ENCODE measurements at regions not wholly inside any gene's neighbourhood (a gene's known extent, or its start where the extent isn't known, plus 50 kb on each side); places are given as distances from the start of the nearest gene placed in this dataset.

DNA sequence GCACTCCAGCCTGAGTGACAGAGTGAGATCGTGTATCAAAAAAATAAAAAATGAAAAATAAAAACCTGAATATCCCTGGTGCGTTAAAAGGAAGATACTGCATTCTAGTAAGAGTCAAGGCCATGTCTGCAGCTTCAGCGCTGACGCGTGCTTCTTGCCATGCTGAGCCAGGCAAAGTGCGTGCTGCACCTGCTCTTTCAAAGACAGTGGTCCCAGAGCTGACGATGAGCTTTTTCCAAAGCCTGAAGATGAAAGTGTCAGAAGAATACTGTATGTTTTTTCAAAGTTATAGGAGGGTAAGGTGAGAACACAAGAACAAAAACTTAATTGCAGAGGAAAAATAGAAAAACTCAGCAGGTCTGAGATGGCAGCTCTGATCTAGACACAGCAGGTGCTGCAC is 115.1 kb downstream of the RNASET2 start:
- DNase-seq, result no peak

DNA sequence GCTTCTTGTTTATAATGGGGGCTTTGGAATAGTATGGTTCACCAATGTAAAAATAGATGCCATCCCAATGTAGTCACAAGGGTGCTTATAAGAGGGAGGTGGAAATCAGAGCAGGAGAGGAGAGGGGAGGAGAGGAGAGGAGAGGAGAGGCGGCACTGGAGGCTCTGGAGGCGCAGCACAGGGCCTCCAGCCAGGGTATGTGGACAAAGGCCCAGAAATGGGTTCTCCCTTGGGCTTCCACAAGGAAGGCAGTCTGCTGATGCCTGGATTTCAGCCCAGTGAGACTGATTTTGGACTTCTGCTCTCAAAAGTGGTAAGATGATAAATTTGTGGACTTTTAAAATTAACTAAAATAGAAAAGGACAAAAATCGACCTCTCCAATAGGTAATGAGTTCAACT is 116.8 kb downstream of the RNASET2 start:
- DNase-seq, result no peak

DNA sequence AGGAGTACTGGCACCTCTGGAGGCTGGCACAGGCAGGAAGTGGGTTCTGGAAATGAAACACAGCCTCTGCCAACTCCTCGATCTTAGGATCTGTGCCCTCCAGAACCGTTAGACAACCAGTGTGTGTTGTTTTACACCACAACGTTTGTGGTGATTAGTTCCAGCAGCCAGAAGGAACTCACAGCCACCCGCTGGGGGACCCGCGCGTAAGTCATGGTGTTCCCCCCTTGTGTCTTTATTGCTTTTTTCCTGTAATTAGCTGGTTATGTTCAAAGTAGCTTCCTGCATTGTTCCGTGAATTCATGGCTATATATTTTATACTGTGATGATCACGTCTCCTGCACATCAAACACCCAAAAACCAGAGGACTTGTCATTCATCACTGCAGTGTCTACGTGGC is 117.4 kb downstream of the RNASET2 start:
- no peak for DNase-seq

DNA sequence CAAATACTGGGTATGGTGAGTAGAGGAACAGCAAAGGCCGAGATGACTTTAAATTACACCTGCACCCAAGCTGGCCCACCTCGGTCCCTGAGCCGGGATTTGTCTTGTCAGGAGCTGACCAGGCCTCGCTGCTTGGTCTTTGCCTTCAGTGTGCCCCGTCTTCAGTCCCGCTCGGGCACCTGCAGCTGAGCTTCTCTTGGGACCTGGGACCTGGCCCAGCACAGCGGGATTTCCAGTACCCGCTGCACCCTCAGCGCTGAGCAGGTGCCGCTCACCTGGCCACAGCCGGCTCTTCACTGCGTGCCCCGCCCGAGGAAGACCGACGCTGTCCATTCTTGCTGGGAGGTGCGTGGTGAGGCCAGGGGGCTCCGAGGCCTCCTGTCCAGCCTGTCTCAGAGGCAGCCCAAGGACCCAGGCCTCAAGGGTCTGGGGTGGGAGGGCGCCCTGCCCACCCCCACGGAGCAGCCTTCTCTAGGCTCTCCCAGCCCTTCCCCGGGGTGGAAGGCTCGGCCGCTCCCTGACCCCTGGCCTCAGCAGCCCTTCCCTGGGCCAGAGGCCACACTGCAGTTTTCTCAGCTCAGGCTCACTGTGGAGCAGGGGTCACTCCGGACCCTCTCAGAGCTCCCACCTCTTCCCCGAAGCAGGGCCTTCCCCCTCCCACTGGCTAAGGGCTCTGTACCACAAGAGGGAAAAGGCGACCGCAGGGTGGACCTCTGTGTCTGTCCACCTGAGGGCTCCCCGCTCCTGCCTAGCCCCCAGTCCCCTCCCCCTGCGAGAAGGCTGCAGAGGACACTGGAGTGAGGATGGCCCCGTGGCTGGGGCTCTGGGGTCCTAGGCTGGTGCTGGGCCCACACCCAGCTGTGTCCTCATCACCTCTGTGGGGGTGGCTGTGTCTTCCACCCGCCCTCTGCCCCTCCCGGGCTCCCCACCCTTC is 119.3 kb downstream of the RNASET2 start:
- DNase-seq, result no peak

DNA sequence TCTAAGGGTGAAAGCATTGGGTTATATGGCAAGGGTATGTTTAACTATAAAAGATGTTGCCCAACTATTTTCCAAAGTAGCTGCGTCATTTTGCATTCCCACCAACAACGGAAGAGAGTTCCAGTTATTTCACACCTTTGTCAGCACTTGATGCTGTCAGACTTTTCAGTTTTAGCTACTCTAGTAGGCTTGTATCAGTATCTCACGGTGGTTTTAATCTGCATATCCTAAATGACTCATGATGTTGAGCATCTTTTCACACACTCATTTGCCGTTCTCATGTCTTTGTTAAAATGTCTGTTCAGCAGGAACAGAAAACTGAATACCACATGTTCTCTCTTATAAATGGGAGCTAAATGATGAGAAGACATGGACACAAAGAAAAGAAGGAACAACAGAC is 122.3 kb downstream of the RNASET2 start:
- DNase-seq, result no peak

DNA sequence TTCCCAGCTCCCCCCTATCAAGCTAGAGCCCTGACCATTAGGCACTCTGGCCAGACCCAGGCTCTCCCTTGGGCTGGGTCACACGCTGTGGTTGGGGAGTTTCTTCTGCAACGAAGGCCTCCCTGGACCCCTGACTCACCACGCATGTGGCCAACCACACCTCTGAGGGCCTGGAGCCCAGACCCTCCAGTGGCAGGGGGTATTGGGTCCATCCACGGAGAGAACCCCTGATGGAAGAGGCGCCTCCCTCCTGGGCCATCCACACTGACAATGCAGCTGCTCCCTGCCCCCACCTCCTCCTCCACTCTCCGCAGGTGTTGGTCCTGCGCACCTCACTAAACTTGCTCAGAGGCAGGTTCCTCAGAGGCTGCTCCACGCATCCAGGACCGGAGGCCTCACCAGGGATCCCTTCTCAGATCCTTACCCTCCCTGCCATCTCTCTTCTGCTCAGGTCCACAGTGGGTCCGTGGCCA is 125.4 kb downstream of the RNASET2 start:
- no peak for DNase-seq

DNA sequence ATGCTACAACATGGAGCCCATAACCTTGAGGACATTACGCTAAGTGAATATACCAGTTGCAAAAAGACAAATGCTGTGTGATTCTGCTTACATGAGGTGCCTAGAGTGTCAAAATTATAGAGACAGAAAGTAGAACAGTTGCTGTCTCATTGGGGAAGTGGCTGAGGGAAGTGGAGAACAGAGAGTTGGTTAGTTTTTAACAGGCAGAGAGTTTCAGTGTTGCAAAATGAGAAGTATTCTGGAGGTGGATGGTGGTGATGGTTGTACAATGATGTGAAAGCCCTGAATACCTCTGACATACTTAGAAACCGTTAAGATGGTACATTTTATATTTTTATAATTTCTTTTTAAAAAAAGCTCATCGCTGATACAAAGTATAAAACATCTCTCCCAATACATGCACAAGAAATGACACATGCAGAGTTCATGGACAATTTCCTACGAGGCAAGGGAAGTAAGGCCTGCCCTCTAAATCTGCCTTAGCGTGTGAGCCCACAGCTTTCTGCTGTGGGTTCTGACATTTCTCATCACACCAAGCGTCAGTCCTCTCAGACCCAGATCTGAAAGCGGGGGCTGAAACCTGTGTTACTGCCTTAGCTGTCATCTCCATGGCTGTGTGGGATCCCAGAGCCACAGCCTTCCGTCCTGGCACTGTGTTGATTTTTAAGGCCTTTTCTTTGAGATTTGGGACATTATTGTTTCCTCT is 126.0 kb downstream of the RNASET2 start:
- no peak for DNase-seq

DNA sequence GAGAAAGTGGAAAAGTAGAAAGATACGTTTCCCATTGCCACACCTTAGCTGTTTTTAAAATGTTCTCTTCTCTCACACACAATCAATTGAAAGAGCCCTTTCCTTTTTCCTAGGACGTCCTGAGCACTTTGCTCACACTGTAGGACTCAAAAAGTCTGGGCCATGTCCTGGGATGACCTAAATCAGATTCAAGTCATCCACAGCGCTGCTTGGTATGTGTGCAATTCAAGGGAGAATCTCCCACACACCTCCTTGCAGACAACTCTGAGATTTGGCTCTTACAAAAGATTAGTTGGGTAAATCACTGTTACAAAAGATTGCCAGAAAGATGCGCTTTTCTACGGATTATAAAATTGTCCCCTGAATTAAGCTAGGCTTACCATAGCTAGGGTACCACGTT is 130.1 kb downstream of the RNASET2 start:
- no peak for DNase-seq

DNA sequence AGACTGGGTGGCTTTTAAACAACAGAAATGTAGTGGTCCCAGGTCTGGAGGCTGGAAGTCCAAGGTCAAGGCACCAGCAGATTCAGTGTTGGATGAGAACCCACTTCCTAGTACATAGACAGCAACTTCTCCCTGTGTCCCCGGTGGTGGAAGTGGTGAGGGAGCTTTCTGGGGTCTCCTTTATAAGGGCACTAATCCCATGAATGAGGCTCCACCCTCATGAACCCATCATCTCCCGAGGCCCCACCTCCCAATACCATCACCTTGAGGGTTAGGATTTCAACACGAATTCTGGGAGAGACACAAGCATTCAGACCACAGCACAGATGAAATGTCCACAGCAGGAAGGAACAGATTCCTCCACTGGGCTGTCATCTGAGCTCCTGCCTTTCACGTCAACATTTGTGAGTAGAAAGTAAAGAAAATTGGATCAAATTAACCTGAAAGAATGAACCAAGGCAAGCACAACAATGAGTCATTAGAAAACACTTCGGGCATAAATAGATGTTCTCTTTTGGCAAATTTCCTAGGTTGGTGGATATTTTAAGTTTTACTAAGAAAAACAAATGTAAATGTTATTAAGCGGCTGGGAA is 130.7 kb downstream of the RNASET2 start:
- DNase-seq, result no peak

DNA sequence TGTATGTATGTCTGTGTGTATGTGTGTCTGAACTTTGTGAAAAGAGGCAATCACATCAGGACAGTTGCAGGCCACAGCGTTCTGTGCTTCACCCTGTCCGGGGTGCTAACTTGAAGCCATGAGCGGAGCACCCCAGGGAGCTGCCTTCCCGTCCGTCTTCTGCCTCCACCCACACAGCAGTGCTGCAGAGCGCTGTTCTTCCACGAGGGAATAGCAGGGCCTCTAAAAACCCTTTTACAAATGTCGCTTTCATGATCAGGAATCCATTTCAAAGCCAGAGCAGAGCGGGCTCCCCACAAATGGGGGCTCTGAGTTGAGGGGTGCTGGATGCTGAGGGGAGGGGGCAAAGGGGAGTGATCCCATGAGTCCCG is 131.5 kb downstream of the RNASET2 start:
- no peak for DNase-seq

DNA sequence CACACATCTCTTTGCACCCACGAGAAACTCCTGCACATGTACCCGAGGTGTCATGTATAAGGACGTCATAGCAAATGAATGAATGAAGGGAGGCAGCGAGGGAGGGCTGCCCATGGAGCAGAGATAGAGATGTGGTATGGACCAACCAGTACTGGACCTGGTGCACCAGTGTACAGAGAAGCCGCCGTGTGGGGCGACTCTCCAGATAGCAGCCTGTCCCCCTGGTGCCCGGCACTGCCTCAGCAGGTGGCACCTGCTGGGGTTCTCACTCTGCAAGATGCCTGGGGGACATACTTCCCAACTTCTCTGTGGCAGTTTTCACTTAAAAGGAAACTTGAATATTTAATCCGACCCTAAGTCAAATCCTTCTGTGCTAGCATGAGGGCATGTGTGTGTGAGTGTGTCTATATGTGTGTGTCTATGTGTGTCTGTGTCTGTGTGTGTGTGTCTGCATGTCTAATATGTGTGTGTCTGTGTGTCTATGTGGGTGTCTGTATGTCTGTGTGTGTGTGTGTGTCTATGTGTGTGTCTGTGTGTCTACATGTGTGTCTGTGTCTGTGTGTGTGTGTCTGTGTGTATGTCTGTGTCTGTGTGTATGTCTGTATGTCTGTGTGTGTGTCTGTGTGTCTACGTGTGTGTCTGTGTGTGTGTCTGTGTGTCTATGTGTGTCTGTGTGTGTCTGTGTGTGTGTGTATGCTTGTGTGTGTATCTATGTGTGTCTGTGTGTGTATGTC is 132.0 kb downstream of the RNASET2 start:
- DNase-seq, result no peak

DNA sequence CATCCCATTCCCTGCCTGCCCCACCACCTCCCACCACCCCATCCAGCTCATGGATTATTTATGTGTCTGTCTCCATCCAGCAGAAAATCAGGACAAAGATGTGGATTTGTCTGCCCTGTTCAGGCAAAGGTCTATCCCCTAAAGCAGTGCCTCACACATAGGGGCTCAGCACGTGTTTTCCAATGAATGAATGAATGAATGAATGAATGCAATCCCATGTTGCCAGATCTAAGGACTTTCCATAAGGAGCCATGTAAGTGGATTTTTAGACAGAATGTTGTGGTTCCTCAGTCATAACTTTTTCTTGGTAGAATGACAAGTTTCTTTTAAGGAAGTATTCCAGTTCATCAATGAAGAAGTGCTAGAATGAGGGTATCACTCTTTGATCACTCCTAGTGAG is 133.7 kb downstream of the RNASET2 start:
- DNase-seq, result no peak

DNA sequence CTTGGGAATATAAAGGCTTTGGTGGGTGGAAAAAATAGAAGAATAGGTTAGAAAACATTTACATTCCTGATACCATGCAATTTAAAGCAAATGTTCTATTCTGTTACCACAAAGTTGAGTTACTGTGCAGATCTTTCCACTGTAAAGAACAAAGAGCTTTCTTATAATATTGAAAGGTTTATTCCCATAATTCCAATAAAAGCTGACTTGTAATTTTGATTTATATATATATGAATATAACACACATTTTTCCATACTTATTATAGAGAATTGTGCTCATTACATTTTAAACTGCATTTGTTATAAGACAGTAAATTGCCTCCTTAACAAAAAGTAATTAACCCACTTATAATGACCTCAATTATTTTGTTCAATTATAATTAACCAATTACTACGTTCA is 135.9 kb downstream of the RNASET2 start:
- no peak for DNase-seq

DNA sequence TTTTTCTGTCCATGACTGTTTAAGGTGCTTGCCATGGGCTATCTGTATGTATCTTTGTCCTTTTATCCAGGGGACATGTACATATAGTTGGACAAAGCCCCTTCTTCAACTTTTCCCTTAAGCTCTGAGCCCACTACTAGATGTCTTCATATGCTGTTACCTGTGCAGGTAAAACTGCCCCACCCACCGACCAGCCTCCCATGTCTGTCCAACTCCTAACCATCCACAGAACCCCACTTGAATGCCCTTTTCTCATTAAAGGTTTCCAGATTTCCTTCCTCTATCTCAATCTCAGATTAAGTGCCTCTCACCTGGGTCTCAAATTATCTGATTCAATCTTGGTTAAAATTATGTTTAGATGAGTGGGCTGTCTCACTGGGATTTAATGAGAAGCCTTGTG is 136.3 kb downstream of the RNASET2 start:
- no peak for DNase-seq

DNA sequence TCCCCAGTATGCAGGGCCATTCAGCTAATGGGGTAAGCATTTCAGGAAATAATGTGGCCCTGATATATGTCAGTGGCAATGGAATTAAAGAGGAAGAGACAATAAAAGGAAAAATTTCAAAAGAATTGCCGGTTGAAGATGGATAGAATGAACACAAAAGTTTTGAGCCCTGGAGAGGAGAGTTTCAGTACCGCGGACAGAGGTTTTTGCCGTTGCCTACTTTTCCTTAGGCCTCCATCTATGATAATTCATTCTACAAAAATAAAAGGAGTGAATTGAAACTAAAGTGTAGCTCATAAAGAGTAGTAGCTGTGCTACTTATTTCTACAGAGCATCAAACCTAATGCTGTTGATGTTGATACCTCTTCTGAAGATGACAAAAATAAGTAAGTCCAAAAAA is 140.7 kb downstream of the RNASET2 start:
- no peak for DNase-seq

DNA sequence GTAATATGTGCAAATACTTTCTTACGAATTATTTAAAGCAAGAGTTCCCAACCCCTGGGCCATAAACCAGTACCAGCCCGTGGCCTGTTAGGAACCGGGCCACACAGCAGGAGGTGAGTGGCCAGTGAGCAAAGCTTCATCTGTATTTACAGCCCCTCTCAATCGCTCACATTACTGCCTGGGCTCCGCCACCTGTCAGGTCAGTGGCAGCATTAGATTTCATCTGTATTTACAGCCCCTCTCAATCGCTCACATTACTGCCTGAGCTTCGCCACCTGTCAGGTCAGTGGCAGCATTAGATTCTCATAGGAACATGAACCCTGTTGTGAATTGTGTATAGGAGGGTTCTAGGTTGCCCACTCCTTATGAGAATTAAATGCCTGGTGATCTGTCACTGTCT is 142.0 kb downstream of the RNASET2 start:
- DNase-seq, result no peak

DNA sequence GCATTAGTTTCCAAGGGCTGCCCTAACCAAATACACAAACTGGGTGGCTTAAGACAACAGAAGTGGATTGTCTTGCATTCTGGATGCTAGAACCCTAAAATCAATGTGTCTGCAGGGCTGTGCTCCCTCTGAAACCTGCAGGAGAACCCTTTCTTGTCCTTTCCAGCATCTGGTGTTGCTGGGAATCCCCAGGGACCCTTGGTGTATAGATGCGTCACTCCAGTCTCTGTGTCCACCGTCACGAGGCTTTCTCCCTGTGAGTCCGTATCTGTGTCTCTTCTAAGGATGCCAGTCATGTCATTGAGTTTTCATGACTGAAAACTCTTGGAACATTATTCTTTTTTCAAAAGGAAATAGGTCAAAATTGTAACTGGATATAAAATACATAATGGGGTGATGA is 142.9 kb downstream of the RNASET2 start:
- DNase-seq, result no peak

DNA sequence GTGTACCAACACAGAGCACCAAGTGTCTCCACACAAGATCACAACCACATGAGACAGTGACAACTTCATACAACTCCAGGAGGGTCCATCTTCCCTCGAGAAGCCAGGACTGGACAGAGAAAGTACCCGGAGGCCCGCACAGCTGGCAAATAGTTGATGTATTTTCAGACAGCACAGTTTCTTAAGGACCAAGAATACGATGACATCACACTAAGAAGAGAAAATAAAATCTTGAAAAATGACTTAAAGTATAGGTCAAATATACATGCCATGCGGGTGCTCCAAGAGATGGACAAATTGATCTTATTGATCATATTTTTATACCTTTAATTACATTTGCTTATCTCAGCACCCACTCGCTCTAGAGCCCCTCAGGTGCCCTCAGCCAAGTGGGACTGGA is 145.5 kb downstream of the RNASET2 start:
- no peak for DNase-seq

DNA sequence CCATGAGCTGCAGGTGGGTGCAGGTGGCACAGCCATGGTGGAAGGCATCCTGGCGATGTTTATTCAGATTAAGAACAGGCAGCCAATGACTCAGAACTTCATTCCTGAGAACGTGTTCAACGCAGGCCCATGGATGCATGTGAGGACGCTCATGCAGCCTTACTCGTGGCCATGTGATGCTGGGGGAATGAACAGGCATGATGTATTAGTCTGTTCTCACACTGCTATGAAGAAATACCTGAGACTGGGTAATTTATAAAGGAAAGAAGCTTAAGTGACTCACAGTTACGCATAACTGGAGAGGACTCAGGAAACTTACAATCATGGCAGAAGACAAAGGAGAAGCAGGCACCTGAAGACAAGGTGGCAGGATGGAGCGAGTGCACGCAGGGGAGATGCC is 146.6 kb downstream of the RNASET2 start:
- DNase-seq, result no peak

DNA sequence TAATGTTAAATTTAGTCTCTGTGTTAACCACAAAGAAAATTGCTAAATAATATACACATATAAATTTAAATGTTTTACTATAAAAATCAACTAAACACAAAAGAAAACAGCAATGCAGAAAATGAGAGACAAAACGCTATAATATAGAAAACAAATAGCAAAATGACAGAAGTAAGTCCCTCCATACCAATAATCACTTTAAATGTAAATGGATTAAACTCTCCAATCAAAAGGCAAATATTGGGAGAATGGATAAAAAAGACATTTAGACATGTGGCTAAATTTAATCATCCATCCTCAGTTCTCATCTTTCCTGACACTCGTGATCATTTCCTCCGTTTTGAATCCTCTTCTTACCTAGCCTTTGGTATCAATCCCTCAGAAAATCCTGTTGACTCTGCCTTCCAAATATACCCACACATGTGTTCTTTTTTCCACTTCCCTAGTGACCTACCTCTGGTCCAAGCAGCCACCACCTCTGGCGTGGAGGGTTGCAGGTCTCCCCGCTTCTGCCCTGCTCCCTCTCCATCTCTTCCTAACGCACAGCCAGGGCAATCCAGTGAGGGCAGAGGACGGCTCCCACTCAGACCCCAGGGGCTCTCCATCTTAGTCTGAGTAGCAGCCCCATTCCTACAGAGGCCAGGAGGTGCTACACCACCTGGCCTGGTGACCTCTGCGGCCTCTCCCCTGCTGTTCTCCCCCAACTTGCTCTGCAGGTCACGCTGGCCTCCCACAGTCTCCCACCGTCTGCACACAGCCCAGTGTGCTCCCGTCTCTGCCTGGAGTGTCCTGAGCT is 149.2 kb downstream of the RNASET2 start:
- no peak for DNase-seq

DNA sequence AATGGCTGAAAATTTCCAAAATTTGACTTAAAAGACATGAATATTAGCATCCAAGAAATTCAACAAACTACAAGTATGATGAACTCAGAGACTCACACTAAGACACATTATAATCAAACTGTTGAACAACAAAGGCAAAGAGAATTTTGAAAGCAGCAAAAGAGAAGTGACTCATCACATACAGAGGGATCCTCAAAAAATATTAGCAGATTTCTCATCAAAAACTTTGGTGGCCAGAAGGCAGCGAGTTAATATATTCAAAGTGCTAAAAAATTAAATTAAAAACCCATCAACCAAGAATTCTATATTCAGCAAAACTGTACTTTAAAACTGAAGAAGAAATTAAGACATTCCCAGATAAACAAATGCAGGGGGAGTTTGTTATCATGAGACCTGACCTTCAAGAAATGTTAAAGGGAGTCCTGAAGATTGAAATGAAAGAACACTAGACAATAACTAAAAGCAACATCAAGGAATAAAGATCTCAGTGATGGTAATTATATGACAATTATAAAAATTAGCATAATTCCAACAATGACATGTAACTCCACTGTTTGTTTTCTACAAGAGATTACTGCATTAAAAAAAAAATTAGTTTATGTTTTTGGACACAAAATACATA is 150.0 kb downstream of the RNASET2 start:
- no peak for DNase-seq

DNA sequence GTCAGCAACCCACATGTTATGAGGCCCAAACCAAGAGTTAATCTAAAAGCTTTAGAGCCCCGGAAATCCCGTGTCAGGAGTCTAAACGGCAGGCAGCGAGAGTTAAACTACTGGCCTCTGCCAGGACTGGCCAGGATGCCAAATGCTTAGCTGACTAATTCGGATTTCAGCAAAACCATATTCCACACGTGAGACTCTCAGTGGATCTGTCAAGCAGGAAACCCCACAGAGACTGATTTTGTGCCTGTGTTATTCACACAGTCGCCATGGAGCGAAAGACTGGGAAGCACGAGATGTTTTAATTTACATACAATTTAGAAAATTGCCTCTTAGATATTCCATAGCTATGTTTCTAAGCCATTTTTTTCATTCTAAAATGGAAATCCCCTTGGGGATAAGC is 152.9 kb downstream of the RNASET2 start:
- no peak for DNase-seq
